ENCODE measurements at regions not wholly inside any gene's neighbourhood (a gene's known extent, or its start where the extent isn't known, plus 50 kb on each side); places are given as distances from the start of the nearest gene placed in this dataset.

DNA sequence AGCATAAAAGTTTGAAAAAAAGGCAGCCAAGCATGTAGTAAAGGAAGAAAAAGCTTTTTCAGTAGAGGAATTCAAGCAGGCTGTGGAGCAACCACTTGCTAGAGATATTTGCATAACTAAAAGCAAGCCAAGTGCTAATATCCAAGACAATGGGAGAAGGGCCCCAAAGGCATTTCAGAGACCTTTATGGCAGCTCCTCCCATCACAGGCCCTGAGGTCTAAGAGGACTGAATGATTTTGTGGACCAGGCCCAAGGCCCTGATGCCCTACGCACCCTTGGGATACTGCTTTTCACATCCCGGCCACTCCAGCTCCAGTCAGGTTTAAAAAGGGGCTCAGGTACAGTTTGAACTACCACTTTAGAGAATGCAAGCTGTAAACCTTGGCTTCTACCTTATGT is 261.7 kb upstream of the SEMA3C start:
- TF ChIP-seq POLR2A (IDR thresholded peaks at IDR 0.05), result no peak
- TF ChIP-seq, protein P1, sequence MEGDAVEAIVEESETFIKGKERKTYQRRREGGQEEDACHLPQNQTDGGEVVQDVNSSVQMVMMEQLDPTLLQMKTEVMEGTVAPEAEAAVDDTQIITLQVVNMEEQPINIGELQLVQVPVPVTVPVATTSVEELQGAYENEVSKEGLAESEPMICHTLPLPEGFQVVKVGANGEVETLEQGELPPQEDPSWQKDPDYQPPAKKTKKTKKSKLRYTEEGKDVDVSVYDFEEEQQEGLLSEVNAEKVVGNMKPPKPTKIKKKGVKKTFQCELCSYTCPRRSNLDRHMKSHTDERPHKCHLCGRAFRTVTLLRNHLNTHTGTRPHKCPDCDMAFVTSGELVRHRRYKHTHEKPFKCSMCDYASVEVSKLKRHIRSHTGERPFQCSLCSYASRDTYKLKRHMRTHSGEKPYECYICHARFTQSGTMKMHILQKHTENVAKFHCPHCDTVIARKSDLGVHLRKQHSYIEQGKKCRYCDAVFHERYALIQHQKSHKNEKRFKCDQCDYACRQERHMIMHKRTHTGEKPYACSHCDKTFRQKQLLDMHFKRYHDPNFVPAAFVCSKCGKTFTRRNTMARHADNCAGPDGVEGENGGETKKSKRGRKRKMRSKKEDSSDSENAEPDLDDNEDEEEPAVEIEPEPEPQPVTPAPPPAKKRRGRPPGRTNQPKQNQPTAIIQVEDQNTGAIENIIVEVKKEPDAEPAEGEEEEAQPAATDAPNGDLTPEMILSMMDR (IDR thresholded peaks at IDR 0.05), result no peak
- Histone ChIP-seq H3K27ac (no peak overlapping the region), H3K4me3 (no peak overlapping the region), H3K27me3 (no peaks in the 10 kb centered on the region), H3K36me3 (no peaks in the 10 kb centered on the region), H3K9me3 (no peaks in the 10 kb centered on the region), H3K4me1 (no peaks in the 10 kb centered on the region)
- no peak for DNase-seq

GRCh38 chr7:81175275-81175940 is 256.6 kb upstream of the SEMA3C start:
- Histone ChIP-seq H3K36me3 (no peaks in the 10 kb centered on the region), H3K4me3 (no peak overlapping the region), H3K9me3 (no peaks in the 10 kb centered on the region), H3K27me3 (no peaks in the 10 kb centered on the region), H3K27ac (no peak overlapping the region), H3K4me1 (no peaks in the 10 kb centered on the region)
- TF ChIP-seq, protein P1 (IDR thresholded peaks at IDR 0.05), result no peak
- TF ChIP-seq POLR2A (IDR thresholded peaks at IDR 0.05), result no peak
- no peak for DNase-seq

DNA sequence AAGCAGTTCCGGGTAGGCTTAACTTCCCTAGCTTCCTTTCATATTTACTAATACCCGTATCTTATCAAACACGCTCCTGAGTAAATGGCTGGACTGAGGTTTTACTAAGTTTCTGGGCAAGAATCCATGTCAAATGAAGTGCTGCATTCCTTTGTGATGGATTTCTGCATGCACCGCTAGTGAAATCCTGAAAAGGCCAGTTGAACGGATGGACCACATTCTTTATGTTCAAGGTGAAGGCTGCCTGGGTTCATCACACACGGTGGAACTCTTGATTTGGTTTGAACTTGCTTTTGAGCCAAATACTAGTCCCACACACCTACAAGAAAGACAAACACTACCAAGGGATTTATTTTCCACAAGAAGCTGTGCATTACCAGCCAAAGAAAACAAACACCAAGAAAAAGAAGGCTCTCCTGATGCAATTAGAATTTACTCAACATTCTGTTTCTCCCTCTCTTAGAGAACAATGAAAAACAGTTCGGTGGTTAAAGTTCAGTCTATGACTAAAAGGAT is 255.0 kb upstream of the SEMA3C start:
- no peaks in the 10 kb centered on the region for H3K36me3 ChIP-seq
- no peak for DNase-seq
- H3K9me3 ChIP-seq, result no peaks in the 10 kb centered on the region
- H3K4me1 ChIP-seq, result no peaks in the 10 kb centered on the region
- no peak overlapping the region for H3K27ac ChIP-seq
- H3K27me3 ChIP-seq, result no peaks in the 10 kb centered on the region
- TF ChIP-seq, protein P1 (IDR thresholded peaks at IDR 0.05), result no peak
- TF ChIP-seq POLR2A (IDR thresholded peaks at IDR 0.05), result no peak
- no peak overlapping the region for H3K4me3 ChIP-seq

- no peak for TF ChIP-seq POLR2A (IDR thresholded peaks at IDR 0.05)
- TF ChIP-seq, protein P1 (IDR thresholded peaks at IDR 0.05), result no peak
- H3K4me1 ChIP-seq, result no peaks in the 10 kb centered on the region
- H3K9me3 ChIP-seq, result no peaks in the 10 kb centered on the region
- H3K27ac ChIP-seq, result no peak overlapping the region
- H3K27me3 ChIP-seq, result no peaks in the 10 kb centered on the region
- no peak for DNase-seq
- no peak overlapping the region for H3K4me3 ChIP-seq
- no peaks in the 10 kb centered on the region for H3K36me3 ChIP-seq
Observed at GRCh38 chr7:81170291-81170690, 251.4 kb upstream of the SEMA3C start.

GRCh38 chr7:81167934-81168333 is 249.1 kb upstream of the SEMA3C start:
- Histone ChIP-seq H3K27ac (no peak overlapping the region), H3K4me3 (no peak overlapping the region), H3K27me3 (no peaks in the 10 kb centered on the region), H3K9me3 (no peaks in the 10 kb centered on the region), H3K4me1 (no peaks in the 10 kb centered on the region), H3K36me3 (no peaks in the 10 kb centered on the region)
- TF ChIP-seq POLR2A (IDR thresholded peaks at IDR 0.05), result no peak
- TF ChIP-seq, protein P1 (IDR thresholded peaks at IDR 0.05), result no peak
- no peak for DNase-seq
